ENCODE measurements at regions not wholly inside any gene's neighbourhood (a gene's known extent, or its start where the extent isn't known, plus 50 kb on each side); places are given as distances from the start of the nearest gene placed in this dataset.

DNA sequence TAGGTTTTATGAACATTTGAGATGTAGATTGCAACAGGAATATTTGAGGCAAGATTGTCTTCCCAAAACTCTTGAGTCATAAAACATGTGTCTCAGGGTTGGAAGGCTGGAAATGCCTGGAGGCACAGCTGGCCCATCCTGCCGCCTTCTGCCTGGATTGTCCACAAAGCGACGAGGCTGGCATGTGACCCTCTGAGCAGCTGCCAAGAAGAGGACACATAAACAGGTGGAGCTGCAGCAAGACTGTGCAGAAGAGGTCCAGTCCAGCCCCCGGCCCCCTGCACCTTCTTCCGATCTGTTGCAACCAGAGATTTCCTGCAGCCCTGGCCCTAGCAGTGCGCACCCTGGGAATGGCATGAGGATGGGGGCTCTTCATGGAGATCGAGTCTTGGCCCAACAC is 101.9 kb upstream of the BCOR start:
- CTCF ChIA-PET: interaction anchor here (1.2 to 1.4 kb wide), 2 partner anchors 10 to 21 kb away, joined by 3 to 4 read pairs; no protein-coding TSS in a partner anchor
- TF ChIP-seq, protein P1, sequence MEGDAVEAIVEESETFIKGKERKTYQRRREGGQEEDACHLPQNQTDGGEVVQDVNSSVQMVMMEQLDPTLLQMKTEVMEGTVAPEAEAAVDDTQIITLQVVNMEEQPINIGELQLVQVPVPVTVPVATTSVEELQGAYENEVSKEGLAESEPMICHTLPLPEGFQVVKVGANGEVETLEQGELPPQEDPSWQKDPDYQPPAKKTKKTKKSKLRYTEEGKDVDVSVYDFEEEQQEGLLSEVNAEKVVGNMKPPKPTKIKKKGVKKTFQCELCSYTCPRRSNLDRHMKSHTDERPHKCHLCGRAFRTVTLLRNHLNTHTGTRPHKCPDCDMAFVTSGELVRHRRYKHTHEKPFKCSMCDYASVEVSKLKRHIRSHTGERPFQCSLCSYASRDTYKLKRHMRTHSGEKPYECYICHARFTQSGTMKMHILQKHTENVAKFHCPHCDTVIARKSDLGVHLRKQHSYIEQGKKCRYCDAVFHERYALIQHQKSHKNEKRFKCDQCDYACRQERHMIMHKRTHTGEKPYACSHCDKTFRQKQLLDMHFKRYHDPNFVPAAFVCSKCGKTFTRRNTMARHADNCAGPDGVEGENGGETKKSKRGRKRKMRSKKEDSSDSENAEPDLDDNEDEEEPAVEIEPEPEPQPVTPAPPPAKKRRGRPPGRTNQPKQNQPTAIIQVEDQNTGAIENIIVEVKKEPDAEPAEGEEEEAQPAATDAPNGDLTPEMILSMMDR (IDR thresholded peaks at IDR 0.05; ENCODE audit: insufficient read depth, low read depth, low read length): no peak
- no peak for DNase-seq (ENCODE audit: low read depth)

DNA sequence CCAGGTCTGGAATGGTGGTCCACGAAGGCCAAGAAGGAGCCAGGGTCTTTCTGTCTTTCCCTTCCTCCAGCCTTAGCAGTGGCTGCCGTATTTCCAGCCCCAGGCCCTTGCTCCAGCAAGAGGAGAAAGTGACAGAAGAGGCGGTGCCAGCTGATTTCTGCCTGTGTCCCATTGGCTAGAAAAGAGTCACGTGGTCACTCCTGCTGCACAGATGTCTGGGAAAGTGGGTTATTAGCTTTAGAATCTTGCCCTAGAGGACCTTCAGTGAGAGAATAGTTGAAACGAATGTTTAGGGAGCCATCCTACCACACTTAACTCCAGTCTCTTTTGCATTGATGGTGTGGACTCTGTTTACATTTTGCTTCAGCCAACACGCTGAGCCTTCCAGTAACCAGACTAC is 99.3 kb upstream of the BCOR start:
- Histone ChIP-seq H3K36me3 (ENCODE audit: control insufficient read depth, insufficient read depth, low read length) (no peaks in the 10 kb centered on the region), H3K27me3 (ENCODE audit: control insufficient read depth, insufficient read depth, low read length) (no peaks in the 10 kb centered on the region), H3K4me3 (ENCODE audit: low read depth, low read length) (no peak overlapping the region)
- TF ChIP-seq, protein P1 (IDR thresholded peaks at IDR 0.05; ENCODE audit: insufficient read depth, low read depth, low read length): no peak
- CTCF ChIA-PET: no interaction called here
- DNase-seq (ENCODE audit: low read depth): no peak
- POLR2A ChIA-PET: no interaction called here

More for the DNA sequence above, 101.9 kb upstream of the BCOR start:
- POLR2A ChIA-PET: interaction anchor here (0.7 kb wide), 1 partner anchor 316 kb away, joined by 4 read pairs; no protein-coding TSS in a partner anchor
- Histone ChIP-seq H3K27me3 (ENCODE audit: control insufficient read depth, insufficient read depth, low read length) (no peaks in the 10 kb centered on the region), H3K4me3 (ENCODE audit: low read depth, low read length) (no peak overlapping the region), H3K36me3 (ENCODE audit: control insufficient read depth, insufficient read depth, low read length) (no peaks in the 10 kb centered on the region)

DNA sequence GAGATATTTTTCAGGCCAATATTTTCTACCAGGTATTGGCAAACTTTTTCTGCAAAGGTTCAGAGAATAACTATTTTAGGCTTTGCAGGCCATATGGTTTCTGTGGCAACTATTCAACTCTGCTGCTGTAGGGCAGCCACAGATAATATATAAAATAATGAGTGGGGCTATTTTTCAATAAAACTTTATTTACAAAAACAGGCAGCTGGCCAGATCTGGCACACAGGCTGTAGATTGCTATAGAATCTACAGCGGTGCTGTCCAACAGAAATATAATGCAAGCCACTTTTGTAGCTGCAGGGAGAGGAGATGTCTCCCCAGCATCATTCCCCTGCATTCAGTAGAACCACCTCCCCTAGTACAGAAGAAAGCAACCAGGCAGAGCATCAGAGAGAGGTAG is 97.6 kb upstream of the BCOR start:
- POLR2A ChIA-PET: no interaction called here

DNA sequence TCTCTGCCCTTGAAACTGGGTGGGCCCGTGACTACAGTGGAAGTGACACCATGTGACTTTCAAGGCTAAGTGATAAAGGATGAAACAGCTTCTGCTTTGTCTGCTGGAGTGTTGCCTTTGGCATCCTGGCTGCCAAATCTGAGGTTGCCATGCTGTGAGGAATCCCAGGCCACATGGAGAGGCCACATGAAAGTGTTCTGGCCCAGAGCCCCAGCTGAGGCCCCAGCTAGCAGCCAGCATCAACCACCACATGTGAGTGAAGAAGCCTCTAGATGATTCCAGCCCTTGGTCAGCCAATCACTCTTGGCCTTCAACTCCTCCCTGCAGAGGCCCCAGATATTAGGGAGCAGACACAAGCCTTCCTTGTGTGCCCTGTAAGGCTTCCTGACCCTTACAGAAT is 94.4 kb upstream of the BCOR start:
- CTCF ChIA-PET: no interaction called here
- no peaks in the 10 kb centered on the region for H3K27me3 ChIP-seq (ENCODE audit: control insufficient read depth, insufficient read depth, low read length)
- no peak for DNase-seq (ENCODE audit: low read depth)
- TF ChIP-seq, protein P1 (IDR thresholded peaks at IDR 0.05; ENCODE audit: insufficient read depth, low read depth, low read length): no peak
- no peaks in the 10 kb centered on the region for H3K36me3 ChIP-seq (ENCODE audit: control insufficient read depth, insufficient read depth, low read length)
- POLR2A ChIA-PET: no interaction called here
- H3K4me3 ChIP-seq (ENCODE audit: low read depth, low read length): no peak overlapping the region

More for the DNA sequence above, 97.6 kb upstream of the BCOR start:
- TF ChIP-seq, protein P1 (IDR thresholded peaks at IDR 0.05; ENCODE audit: insufficient read depth, low read depth, low read length): no peak
- no peaks in the 10 kb centered on the region for H3K27me3 ChIP-seq (ENCODE audit: control insufficient read depth, insufficient read depth, low read length)
- H3K36me3 ChIP-seq (ENCODE audit: control insufficient read depth, insufficient read depth, low read length): no peaks in the 10 kb centered on the region
- CTCF ChIA-PET: no interaction called here
- no peak for DNase-seq (ENCODE audit: low read depth)
- no peak overlapping the region for H3K4me3 ChIP-seq (ENCODE audit: low read depth, low read length)

DNA sequence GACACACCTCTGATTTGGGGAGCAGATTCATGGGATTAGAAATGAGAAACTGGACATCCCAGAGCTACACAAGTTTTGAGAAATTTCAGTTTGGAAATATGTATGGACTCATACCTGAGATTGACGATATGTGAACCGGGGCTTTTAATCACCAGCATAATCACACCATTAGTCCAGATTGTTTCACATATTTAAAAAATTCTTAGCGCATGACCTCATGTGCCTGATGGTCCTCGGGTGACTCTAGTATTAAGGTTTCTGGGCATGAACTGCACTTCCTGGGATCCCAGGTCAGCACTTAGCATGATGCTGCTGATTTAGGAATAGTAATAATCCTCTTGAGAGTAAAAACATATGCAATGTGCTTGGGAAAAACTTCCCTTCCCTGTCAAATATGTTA is 91.9 kb upstream of the BCOR start:
- ChIA-PET CTCF (interaction anchor here (0.8 to 0.9 kb wide), 3 partner anchors 10 to 85 kb away, joined by 3 read pairs; no protein-coding TSS in a partner anchor), POLR2A (no interaction called here)
- no peaks in the 10 kb centered on the region for H3K36me3 ChIP-seq (ENCODE audit: control insufficient read depth, insufficient read depth, low read length)
- DNase-seq (ENCODE audit: low read depth): no peak
- H3K4me3 ChIP-seq (ENCODE audit: low read depth, low read length): no peak overlapping the region
- TF ChIP-seq, protein P1 (IDR thresholded peaks at IDR 0.05; ENCODE audit: insufficient read depth, low read depth, low read length): no peak
- H3K27me3 ChIP-seq (ENCODE audit: control insufficient read depth, insufficient read depth, low read length): no peaks in the 10 kb centered on the region

Data from BJ (cell line).